Activated T-cell treated with anti-CD3 and anti-CD28 coated beads, Interleukin-2, amount 50 U/mL, for 24 hours (primary cell): ENCODE measurements at regions not wholly inside any gene's neighbourhood (a gene's known extent, or its start where the extent isn't known, plus 50 kb on each side); places are given as distances from the start of the nearest gene placed in this dataset.

Source experiments
- DNase-seq: peaks from one replicate; pipeline ENCODE4 v3.0.0-alpha.2; 2020
- H3K27ac Mint-ChIP-seq: 2 replicates; pipeline ENCODE4 v1.8.0; 2020; ENCODE audit warnings: mild to moderate bottlenecking, mixed read lengths
- H3K27me3 Mint-ChIP-seq: 2 replicates; pipeline ENCODE4 v1.8.0; 2020; ENCODE audit warnings: mixed read lengths
- H3K36me3 Mint-ChIP-seq: 2 replicates; pipeline ENCODE4 v1.8.0; 2020; ENCODE audit warnings: low read depth, mixed read lengths
- H3K4me1 Mint-ChIP-seq: 2 replicates; pipeline ENCODE4 v1.8.0; 2020; ENCODE audit warnings: low read depth, mixed read lengths
- H3K4me3 Mint-ChIP-seq: 2 replicates; pipeline ENCODE4 v1.8.0; 2020; ENCODE audit warnings: mild to moderate bottlenecking, moderate library complexity, mixed read lengths
- H3K9me3 Mint-ChIP-seq: 2 replicates; pipeline ENCODE4 v1.8.0; 2020; ENCODE audit warnings: mixed read lengths

DNA sequence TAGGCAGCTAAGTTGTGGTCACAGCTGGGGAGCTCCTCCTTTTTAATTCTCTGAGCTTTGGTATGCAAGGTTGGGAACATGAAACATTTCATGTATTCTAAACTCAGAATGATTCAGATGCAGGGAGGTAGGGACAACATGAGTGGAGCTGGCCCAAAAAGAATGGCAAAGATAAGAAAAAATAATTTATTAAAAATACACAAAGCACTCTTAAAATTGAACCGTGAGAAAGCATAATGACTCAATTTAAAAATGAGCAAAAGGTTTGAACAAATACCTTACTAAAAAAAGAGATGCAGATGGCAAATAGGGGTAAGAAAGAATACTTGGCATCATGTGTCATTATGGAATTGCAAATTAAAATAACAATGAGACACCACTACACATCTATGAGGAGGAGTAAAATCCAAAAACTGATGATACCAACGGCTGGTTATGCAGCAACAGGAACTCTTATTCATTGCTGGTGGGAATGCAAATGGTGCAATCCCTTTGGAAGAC lies 175.6 kb upstream of the IRX3 start:
- Mint-ChIP-seq H3K4me1 (no peaks in the 10 kb centered on the region), H3K27me3 (peaks cover 3% of the 10 kb centered on the region), H3K27ac (no peak overlapping the region), H3K9me3 (peaks cover 18% of the 10 kb centered on the region), H3K4me3 (no peak overlapping the region), H3K36me3 (no peaks in the 10 kb centered on the region)
- no peak for DNase-seq

DNA sequence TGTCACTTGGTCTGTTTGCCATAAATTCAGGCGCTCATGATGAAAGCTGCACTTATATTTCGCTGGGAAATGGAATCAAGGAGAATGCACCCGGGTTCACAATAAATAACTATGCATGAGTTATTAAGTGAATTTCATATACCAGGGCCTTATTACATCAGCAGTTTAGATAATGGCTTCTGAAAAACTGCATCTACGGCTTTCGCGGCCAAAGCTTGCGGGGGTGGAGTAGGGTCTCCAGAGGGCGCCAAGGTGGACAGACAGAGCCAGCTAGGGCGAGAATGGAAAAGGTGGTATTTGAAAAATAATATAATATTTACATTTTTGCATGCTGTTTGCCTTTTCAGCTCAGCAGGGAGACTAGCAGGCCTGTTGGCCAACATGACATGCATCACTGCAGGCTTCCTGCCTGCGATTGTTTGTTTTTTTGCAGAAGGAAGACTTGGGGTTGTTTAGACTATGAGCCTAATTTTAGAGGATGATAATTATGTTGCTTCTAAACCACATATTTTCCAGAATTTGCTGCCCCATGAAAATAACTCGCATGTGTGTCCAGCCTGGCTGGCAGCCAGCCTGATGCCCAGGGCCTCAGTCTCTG lies 173.8 kb upstream of the IRX3 start:
- H3K36me3 Mint-ChIP-seq, result no peaks in the 10 kb centered on the region
- no peak overlapping the region for H3K27ac Mint-ChIP-seq
- H3K4me1 Mint-ChIP-seq, result no peaks in the 10 kb centered on the region
- H3K4me3 Mint-ChIP-seq, result no peak overlapping the region
- no peak for DNase-seq
- H3K27me3 Mint-ChIP-seq, result peaks cover 8% of the 10 kb centered on the region
- peaks cover 15% of the 10 kb centered on the region for H3K9me3 Mint-ChIP-seq

GRCh38 chr16:54459509-54460262 lies 173.1 kb upstream of the IRX3 start:
- Mint-ChIP-seq H3K4me1 (no peaks in the 10 kb centered on the region), H3K27ac (no peak overlapping the region), H3K4me3 (no peak overlapping the region), H3K9me3 (peaks cover 13% of the 10 kb centered on the region), H3K36me3 (no peaks in the 10 kb centered on the region), H3K27me3 (peaks cover 8% of the 10 kb centered on the region)
- DNase-seq, result no peak

GRCh38 chr16:54458923-54459322 lies 172.3 kb upstream of the IRX3 start:
- Mint-ChIP-seq H3K4me3 (no peak overlapping the region), H3K36me3 (no peaks in the 10 kb centered on the region), H3K4me1 (no peaks in the 10 kb centered on the region), H3K27ac (no peak overlapping the region), H3K9me3 (peaks cover 7% of the 10 kb centered on the region), H3K27me3 (peaks cover 8% of the 10 kb centered on the region)
- DNase-seq, result no peak

- no peak overlapping the region for H3K27ac Mint-ChIP-seq
- DNase-seq, result no peak
- H3K4me1 Mint-ChIP-seq, result no peaks in the 10 kb centered on the region
- no peaks in the 10 kb centered on the region for H3K9me3 Mint-ChIP-seq
- no peaks in the 10 kb centered on the region for H3K36me3 Mint-ChIP-seq
- H3K4me3 Mint-ChIP-seq, result no peak overlapping the region
- H3K27me3 Mint-ChIP-seq, result peaks cover 8% of the 10 kb centered on the region
Measured at GRCh38 chr16:54456291-54456690, 169.7 kb upstream of the IRX3 start.

DNA sequence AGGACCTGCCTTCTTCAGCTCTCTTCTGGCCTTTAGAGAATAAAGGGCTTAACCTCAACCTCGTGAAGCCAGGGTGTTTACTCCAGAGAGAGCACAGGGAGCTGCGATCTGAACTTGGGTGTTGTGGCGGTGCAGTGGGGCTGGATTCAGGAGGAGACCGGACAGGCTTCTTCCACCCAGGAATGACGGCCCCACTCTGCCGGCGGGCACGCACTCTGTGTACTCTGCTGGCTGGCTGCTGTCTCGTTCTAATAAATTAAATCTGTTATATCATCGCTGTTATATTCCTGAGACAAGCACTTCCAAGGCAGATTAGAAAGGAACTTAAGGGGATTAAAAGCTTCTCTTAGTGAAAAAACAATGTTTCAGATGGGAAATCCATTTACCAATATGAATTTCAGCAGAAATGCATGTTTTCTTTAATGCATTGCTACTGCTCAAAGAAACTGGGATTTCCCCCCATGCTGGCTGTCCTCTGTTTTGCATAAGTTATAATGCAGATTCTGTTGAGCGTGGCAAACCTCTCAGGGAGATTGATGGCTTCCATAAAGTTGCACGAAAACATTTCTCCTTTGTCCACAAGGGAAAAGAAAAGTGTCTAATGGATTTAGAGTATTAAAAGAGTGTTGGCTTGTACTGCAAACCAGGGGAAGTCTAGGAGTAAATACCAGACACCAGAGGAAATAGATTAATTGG lies 168.6 kb upstream of the IRX3 start:
- Mint-ChIP-seq H3K27ac (no peak overlapping the region), H3K27me3 (peaks cover 7% of the 10 kb centered on the region), H3K9me3 (no peaks in the 10 kb centered on the region), H3K36me3 (no peaks in the 10 kb centered on the region), H3K4me1 (no peaks in the 10 kb centered on the region), H3K4me3 (no peak overlapping the region)
- DNase-seq, result no peak

DNA sequence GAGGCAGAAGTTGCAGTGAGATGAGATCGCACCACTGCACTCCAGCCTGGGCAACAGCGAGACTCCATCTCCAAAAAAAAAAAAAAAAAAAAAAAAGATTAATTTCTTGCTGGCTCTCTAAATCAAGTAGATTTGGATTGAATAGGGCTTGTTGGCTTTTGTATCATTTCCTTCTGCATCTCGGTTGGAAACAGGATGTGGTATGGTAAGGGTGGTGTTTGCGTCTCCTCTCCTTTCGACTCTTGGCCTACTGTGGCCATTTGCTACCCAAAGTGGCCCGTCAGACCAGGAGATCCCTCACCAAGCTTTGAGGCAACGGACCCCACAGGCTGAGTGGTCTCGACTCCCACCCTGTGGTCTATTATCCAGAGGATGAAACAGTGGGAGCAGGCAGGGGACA lies 168.0 kb upstream of the IRX3 start:
- no peaks in the 10 kb centered on the region for H3K4me1 Mint-ChIP-seq
- no peak for DNase-seq
- peaks cover 12% of the 10 kb centered on the region for H3K27me3 Mint-ChIP-seq
- no peak overlapping the region for H3K4me3 Mint-ChIP-seq
- no peak overlapping the region for H3K27ac Mint-ChIP-seq
- no peaks in the 10 kb centered on the region for H3K9me3 Mint-ChIP-seq
- H3K36me3 Mint-ChIP-seq, result no peaks in the 10 kb centered on the region

GRCh38 chr16:54453871-54454270 lies 167.3 kb upstream of the IRX3 start:
- Mint-ChIP-seq H3K27ac (no peak overlapping the region), H3K27me3 (peaks cover 17% of the 10 kb centered on the region), H3K4me3 (no peak overlapping the region), H3K9me3 (no peaks in the 10 kb centered on the region), H3K36me3 (no peaks in the 10 kb centered on the region), H3K4me1 (no peaks in the 10 kb centered on the region)
- DNase-seq, result no peak

GRCh38 chr16:54447576-54448440 lies 161.2 kb upstream of the IRX3 start:
- peaks cover 32% of the 10 kb centered on the region for H3K27me3 Mint-ChIP-seq
- no peak overlapping the region for H3K4me3 Mint-ChIP-seq
- no peak for DNase-seq
- H3K27ac Mint-ChIP-seq, result no peak overlapping the region
- no peaks in the 10 kb centered on the region for H3K4me1 Mint-ChIP-seq
- no peaks in the 10 kb centered on the region for H3K9me3 Mint-ChIP-seq
- no peaks in the 10 kb centered on the region for H3K36me3 Mint-ChIP-seq

GRCh38 chr16:54446639-54447038 lies 160.1 kb upstream of the IRX3 start:
- Mint-ChIP-seq H3K9me3 (no peaks in the 10 kb centered on the region), H3K27me3 (peaks cover 32% of the 10 kb centered on the region), H3K36me3 (no peaks in the 10 kb centered on the region), H3K27ac (no peak overlapping the region), H3K4me3 (no peak overlapping the region), H3K4me1 (no peaks in the 10 kb centered on the region)
- DNase-seq, result no peak

- no peaks in the 10 kb centered on the region for H3K9me3 Mint-ChIP-seq
- peaks cover 29% of the 10 kb centered on the region for H3K27me3 Mint-ChIP-seq
- H3K27ac Mint-ChIP-seq, result no peak overlapping the region
- no peak for DNase-seq
- no peaks in the 10 kb centered on the region for H3K36me3 Mint-ChIP-seq
- no peak overlapping the region for H3K4me3 Mint-ChIP-seq
- no peaks in the 10 kb centered on the region for H3K4me1 Mint-ChIP-seq
Measured at GRCh38 chr16:54444851-54445458, 158.4 kb upstream of the IRX3 start.

GRCh38 chr16:54443839-54444238 lies 157.3 kb upstream of the IRX3 start:
- no peaks in the 10 kb centered on the region for H3K4me1 Mint-ChIP-seq
- no peaks in the 10 kb centered on the region for H3K9me3 Mint-ChIP-seq
- no peak overlapping the region for H3K27ac Mint-ChIP-seq
- H3K4me3 Mint-ChIP-seq, result no peak overlapping the region
- H3K27me3 Mint-ChIP-seq, result peaks cover 21% of the 10 kb centered on the region
- DNase-seq, result no peak
- no peaks in the 10 kb centered on the region for H3K36me3 Mint-ChIP-seq

GRCh38 chr16:54443352-54443751 lies 156.8 kb upstream of the IRX3 start:
- DNase-seq, result no peak
- no peak overlapping the region for H3K4me3 Mint-ChIP-seq
- H3K4me1 Mint-ChIP-seq, result no peaks in the 10 kb centered on the region
- no peaks in the 10 kb centered on the region for H3K36me3 Mint-ChIP-seq
- no peak overlapping the region for H3K27ac Mint-ChIP-seq
- peaks cover 18% of the 10 kb centered on the region for H3K27me3 Mint-ChIP-seq
- H3K9me3 Mint-ChIP-seq, result no peaks in the 10 kb centered on the region

- no peak overlapping the region for H3K4me3 Mint-ChIP-seq
- no peaks in the 10 kb centered on the region for H3K4me1 Mint-ChIP-seq
- DNase-seq, result no peak
- H3K27ac Mint-ChIP-seq, result no peak overlapping the region
- peaks cover 13% of the 10 kb centered on the region for H3K27me3 Mint-ChIP-seq
- H3K9me3 Mint-ChIP-seq, result no peaks in the 10 kb centered on the region
- H3K36me3 Mint-ChIP-seq, result no peaks in the 10 kb centered on the region
Measured at GRCh38 chr16:54442864-54443263, 156.3 kb upstream of the IRX3 start.
